WTC11 (cell line): ENCODE measurements at regions not wholly inside any gene's neighbourhood (a gene's known extent, or its start where the extent isn't known, plus 50 kb on each side); places are given as distances from the start of the nearest gene placed in this dataset.

Experiments used
- ATF1 ChIP-seq: sonication (generic); formaldehyde crosslinking; IDR thresholded peaks from 2 replicates; pipeline ENCODE4 v1.8.1; 2023; ENCODE audit warnings: mild to moderate bottlenecking, moderate library complexity, missing genetic modification reagents
- NFYB ChIP-seq: sonication (generic); formaldehyde crosslinking; conservative IDR thresholded peaks from 2 replicates; pipeline ENCODE4 v1.8.0; 2022; ENCODE audit warnings: low read depth, missing genetic modification reagents
- SMAD3 ChIP-seq: sonication (generic); formaldehyde crosslinking; IDR thresholded peaks from 2 replicates; pipeline ENCODE4 v1.8.0; 2022; ENCODE audit warnings: missing genetic modification reagents, mild to moderate bottlenecking, borderline replicate concordance
- TEAD1 ChIP-seq: sonication (generic); formaldehyde crosslinking; IDR thresholded peaks from 2 replicates; pipeline ENCODE4 v1.8.0; 2022; ENCODE audit warnings: mild to moderate bottlenecking, missing genetic modification reagents
- TEAD4 ChIP-seq: sonication (generic); formaldehyde crosslinking; IDR thresholded peaks from 2 replicates; pipeline ENCODE4 v1.8.0; 2022; ENCODE audit warnings: mild to moderate bottlenecking, missing genetic modification reagents
- ZNF138 ChIP-seq: sonication (generic); formaldehyde crosslinking; conservative IDR thresholded peaks from 2 replicates; pipeline ENCODE4 v1.8.1; 2022; ENCODE audit warnings: mild to moderate bottlenecking, moderate library complexity, missing genetic modification reagents
- TF ChIP-seq, protein P1 (sequence below): sonication (generic); formaldehyde crosslinking; IDR thresholded peaks from 2 replicates; pipeline ENCODE4 v1.8.0; 2022; ENCODE audit warnings: mild to moderate bottlenecking, missing genetic modification reagents
- TF ChIP-seq, protein P2 (sequence below): fragments of 200-600 bp; IDR thresholded peaks from 2 replicates; pipeline ENCODE4 v1.8.0; 2022; ENCODE audit warnings: antibody characterized with exemption
- TF ChIP-seq, protein P3 (sequence below): sonication (generic); formaldehyde crosslinking; IDR thresholded peaks from 2 replicates; pipeline ENCODE4 v1.8.1; 2022; ENCODE audit warnings: low read depth, missing genetic modification reagents, borderline replicate concordance

DNA sequence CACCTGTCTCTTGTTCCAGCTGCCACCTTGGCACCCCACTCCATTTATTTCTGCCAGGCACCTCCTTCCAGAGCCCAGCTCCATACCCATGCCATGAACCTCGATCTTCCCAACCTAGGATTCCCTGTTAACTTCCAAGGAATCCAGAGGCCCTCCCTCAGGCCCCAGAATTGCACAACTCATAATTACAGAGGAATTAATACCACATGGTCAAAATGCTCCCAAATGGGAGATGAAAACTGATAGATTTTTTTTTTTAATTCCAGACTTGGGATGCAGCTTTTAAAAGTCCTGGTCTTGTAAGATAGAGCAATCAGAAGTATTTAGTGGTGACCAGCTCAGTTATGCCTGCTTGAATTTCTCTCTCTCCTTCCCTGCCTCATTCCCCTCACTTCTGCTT lies 96.2 kb upstream of the CCDC112 start:
- TF ChIP-seq, protein P1, sequence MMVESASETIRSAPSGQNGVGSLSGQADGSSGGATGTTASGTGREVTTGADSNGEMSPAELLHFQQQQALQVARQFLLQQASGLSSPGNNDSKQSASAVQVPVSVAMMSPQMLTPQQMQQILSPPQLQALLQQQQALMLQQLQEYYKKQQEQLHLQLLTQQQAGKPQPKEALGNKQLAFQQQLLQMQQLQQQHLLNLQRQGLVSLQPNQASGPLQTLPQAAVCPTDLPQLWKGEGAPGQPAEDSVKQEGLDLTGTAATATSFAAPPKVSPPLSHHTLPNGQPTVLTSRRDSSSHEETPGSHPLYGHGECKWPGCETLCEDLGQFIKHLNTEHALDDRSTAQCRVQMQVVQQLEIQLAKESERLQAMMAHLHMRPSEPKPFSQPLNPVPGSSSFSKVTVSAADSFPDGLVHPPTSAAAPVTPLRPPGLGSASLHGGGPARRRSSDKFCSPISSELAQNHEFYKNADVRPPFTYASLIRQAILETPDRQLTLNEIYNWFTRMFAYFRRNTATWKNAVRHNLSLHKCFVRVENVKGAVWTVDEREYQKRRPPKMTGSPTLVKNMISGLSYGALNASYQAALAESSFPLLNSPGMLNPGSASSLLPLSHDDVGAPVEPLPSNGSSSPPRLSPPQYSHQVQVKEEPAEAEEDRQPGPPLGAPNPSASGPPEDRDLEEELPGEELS = no peak
- TF ChIP-seq TEAD4 (CRISPR knock-in tag) = no peak
- no peak for TF ChIP-seq TEAD1 (CRISPR knock-in tag)
- no peak for TF ChIP-seq ATF1 (CRISPR knock-in tag)
- TF ChIP-seq SMAD3 (CRISPR knock-in tag) = no peak
- no peak for TF ChIP-seq ZNF138
- TF ChIP-seq, protein P2, sequence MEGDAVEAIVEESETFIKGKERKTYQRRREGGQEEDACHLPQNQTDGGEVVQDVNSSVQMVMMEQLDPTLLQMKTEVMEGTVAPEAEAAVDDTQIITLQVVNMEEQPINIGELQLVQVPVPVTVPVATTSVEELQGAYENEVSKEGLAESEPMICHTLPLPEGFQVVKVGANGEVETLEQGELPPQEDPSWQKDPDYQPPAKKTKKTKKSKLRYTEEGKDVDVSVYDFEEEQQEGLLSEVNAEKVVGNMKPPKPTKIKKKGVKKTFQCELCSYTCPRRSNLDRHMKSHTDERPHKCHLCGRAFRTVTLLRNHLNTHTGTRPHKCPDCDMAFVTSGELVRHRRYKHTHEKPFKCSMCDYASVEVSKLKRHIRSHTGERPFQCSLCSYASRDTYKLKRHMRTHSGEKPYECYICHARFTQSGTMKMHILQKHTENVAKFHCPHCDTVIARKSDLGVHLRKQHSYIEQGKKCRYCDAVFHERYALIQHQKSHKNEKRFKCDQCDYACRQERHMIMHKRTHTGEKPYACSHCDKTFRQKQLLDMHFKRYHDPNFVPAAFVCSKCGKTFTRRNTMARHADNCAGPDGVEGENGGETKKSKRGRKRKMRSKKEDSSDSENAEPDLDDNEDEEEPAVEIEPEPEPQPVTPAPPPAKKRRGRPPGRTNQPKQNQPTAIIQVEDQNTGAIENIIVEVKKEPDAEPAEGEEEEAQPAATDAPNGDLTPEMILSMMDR = no peak
- TF ChIP-seq, protein P3, sequence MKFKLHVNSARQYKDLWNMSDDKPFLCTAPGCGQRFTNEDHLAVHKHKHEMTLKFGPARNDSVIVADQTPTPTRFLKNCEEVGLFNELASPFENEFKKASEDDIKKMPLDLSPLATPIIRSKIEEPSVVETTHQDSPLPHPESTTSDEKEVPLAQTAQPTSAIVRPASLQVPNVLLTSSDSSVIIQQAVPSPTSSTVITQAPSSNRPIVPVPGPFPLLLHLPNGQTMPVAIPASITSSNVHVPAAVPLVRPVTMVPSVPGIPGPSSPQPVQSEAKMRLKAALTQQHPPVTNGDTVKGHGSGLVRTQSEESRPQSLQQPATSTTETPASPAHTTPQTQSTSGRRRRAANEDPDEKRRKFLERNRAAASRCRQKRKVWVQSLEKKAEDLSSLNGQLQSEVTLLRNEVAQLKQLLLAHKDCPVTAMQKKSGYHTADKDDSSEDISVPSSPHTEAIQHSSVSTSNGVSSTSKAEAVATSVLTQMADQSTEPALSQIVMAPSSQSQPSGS (CRISPR knock-in tag) = no peak
- no peak for TF ChIP-seq NFYB (CRISPR knock-in tag)
